Transverse colon (tissue), 4 donors: ENCODE measurements at regions not wholly inside any gene's neighbourhood (a gene's known extent, or its start where the extent isn't known, plus 50 kb on each side); places are given as distances from the start of the nearest gene placed in this dataset.

ENCODE experiments used
- EP300 ChIP-seq: sonication (generic); formaldehyde crosslinking; IDR thresholded peaks from one replicate; pipeline ENCODE4 v1.6.1; 2017; ENCODE audit warnings: antibody characterized with exemption, low read depth
- POLR2A ChIP-seq: fragments of 450-650 bp; IDR thresholded peaks from one replicate; pipeline ENCODE4 v1.6.1; 2016; ENCODE audit warnings: antibody characterized with exemption, mild to moderate bottlenecking, moderate library complexity
- POLR2AphosphoS5 ChIP-seq, 3 donors: sonication (generic); formaldehyde crosslinking; IDR thresholded peaks; one replicate each; pipeline ENCODE4 v1.6.1; 2016; ENCODE audit warnings: antibody characterized with exemption in 3 of 3
- TF ChIP-seq, protein P1 (sequence below), 5 experiments: fragments of 200-600 bp in 3 of 5; fragments of 450-650 bp in 2 of 5; sonication (generic) in 3 of 5; IDR thresholded peaks; 1 replicate in 2 of 5; 2 replicates in 3 of 5; pipeline ENCODE4 v1.5.1; 2016 to 2017; ENCODE audit warnings: antibody characterized with exemption in 5 of 5, inconsistent platforms in 3 of 5, mild to moderate bottlenecking in 2 of 5, moderate library complexity in 1 of 5

DNA sequence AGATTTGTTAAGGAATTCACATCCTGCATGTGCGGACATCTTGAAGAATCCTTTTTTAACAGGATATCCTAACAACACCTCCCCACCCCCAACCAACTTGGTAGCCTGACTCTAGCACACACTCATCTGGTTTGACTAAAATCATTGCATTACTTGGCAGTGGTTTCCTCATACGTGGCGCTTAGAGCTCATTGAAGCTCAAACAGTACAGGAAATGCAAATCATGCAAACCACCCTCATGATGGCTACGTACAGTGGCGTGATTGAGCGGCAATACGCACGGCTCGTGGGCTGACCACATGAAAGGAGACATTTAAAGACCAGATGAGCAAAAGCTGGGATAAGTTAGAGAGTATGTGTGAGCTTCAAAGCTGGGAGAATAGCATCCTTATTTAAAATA, 336.2 kb downstream of the ZEB2 start:
- TF ChIP-seq, protein P1, sequence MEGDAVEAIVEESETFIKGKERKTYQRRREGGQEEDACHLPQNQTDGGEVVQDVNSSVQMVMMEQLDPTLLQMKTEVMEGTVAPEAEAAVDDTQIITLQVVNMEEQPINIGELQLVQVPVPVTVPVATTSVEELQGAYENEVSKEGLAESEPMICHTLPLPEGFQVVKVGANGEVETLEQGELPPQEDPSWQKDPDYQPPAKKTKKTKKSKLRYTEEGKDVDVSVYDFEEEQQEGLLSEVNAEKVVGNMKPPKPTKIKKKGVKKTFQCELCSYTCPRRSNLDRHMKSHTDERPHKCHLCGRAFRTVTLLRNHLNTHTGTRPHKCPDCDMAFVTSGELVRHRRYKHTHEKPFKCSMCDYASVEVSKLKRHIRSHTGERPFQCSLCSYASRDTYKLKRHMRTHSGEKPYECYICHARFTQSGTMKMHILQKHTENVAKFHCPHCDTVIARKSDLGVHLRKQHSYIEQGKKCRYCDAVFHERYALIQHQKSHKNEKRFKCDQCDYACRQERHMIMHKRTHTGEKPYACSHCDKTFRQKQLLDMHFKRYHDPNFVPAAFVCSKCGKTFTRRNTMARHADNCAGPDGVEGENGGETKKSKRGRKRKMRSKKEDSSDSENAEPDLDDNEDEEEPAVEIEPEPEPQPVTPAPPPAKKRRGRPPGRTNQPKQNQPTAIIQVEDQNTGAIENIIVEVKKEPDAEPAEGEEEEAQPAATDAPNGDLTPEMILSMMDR (IDR thresholded peaks at IDR 0.05): no peak
- TF ChIP-seq POLR2A (no peak), POLR2AphosphoS5 (IDR thresholded peaks at IDR 0.05) (no peak), EP300 (no peak)
